Mammary epithelial cell (primary cell): ENCODE measurements at regions not wholly inside any gene's neighbourhood (a gene's known extent, or its start where the extent isn't known, plus 50 kb on each side); places are given as distances from the start of the nearest gene placed in this dataset.

ENCODE experiments used
- CTCF ChIP-seq, 2 donors: IDR thresholded peaks in 1 of 2; conservative IDR thresholded peaks in 1 of 2; 2 replicates each; pipeline ENCODE4 v1.5.1; 2011 to 2012; ENCODE audit warnings: inconsistent platforms in 2 of 2, low read length in 2 of 2, mild to moderate bottlenecking in 2 of 2, control low read depth in 1 of 2, low read depth in 1 of 2; ENCODE audit not compliant: insufficient read depth in 1 of 2; ENCODE audit errors: extremely low read depth in 1 of 2
- EZH2 ChIP-seq: IDR thresholded peaks from 2 replicates; pipeline ENCODE4 v1.6.1; 2012; ENCODE audit warnings: low read length, inconsistent platforms, borderline replicate concordance

GRCh38 chr4:22616516-22616915 lies 76.2 kb upstream of the GBA3 start:
- TF ChIP-seq CTCF (conservative IDR thresholded peaks at IDR 0.05 in 1 of 2, IDR thresholded peaks at IDR 0.05 in 1 of 2; ENCODE audit: extremely low read depth in 1 of 2, insufficient read depth in 1 of 2, low read depth in 1 of 2, low read length in 2 of 2): no peak
- no peak for TF ChIP-seq EZH2
